ENCODE measurements at regions not wholly inside any gene's neighbourhood (a gene's known extent, or its start where the extent isn't known, plus 50 kb on each side); places are given as distances from the start of the nearest gene placed in this dataset.
A peak's percentile ranks its signal among the peaks of the same experiment; 100 is the strongest.

- TF ChIP-seq Cebpa-rat (IDR thresholded peaks at IDR 0.05), result no peak
- Histone ChIP-seq H3K9me3 (no peaks in the 10 kb centered on the region), H3K9ac (no peak overlapping the region), H4K20me1 (no peaks in the 10 kb centered on the region), H3K36me3 (no peaks in the 10 kb centered on the region), H3K4me1 (no peaks in the 10 kb centered on the region), H3K27me3 (no peaks in the 10 kb centered on the region), H3K27ac (no peak overlapping the region), H3K4me2 (no peak overlapping the region), H3K4me3 (no peak overlapping the region)
Measured at GRCh38 chr20:50249447-50250388, 59.1 kb downstream of the CEBPB start.

GRCh38 chr20:50250679-50251382 is 60.2 kb downstream of the CEBPB start:
- no peaks in the 10 kb centered on the region for H3K4me1 ChIP-seq
- no peaks in the 10 kb centered on the region for H3K36me3 ChIP-seq
- no peak overlapping the region for H3K4me2 ChIP-seq
- H3K27me3 ChIP-seq, result no peaks in the 10 kb centered on the region
- H3K9ac ChIP-seq, result no peak overlapping the region
- no peak for TF ChIP-seq Cebpa-rat (IDR thresholded peaks at IDR 0.05)
- no peaks in the 10 kb centered on the region for H4K20me1 ChIP-seq
- H3K9me3 ChIP-seq, result no peaks in the 10 kb centered on the region
- no peak overlapping the region for H3K27ac ChIP-seq
- no peak overlapping the region for H3K4me3 ChIP-seq

- Histone ChIP-seq H3K9ac (no peak overlapping the region), H3K9me3 (no peaks in the 10 kb centered on the region), H4K20me1 (no peaks in the 10 kb centered on the region), H3K4me2 (no peak overlapping the region), H3K27me3 (no peaks in the 10 kb centered on the region), H3K36me3 (no peaks in the 10 kb centered on the region), H3K4me1 (peaks cover 2% of the 10 kb centered on the region), H3K27ac (no peak overlapping the region), H3K4me3 (no peak overlapping the region)
- no peak for TF ChIP-seq Cebpa-rat (IDR thresholded peaks at IDR 0.05)
Measured at GRCh38 chr20:50251383-50251748, 60.7 kb downstream of the CEBPB start.

- no peak overlapping the region for H3K9ac ChIP-seq
- no peaks in the 10 kb centered on the region for H3K36me3 ChIP-seq
- peaks cover 9% of the 10 kb centered on the region for H3K4me1 ChIP-seq
- H3K9me3 ChIP-seq, result no peaks in the 10 kb centered on the region
- H4K20me1 ChIP-seq, result no peaks in the 10 kb centered on the region
- H3K27ac ChIP-seq, result no peak overlapping the region
- no peak overlapping the region for H3K4me3 ChIP-seq
- H3K27me3 ChIP-seq, result no peaks in the 10 kb centered on the region
- H3K4me2 ChIP-seq, result no peak overlapping the region
- no peak for TF ChIP-seq Cebpa-rat (IDR thresholded peaks at IDR 0.05)
Measured at GRCh38 chr20:50251992-50252511, 61.4 kb downstream of the CEBPB start.

GRCh38 chr20:50252701-50253100 is 62.1 kb downstream of the CEBPB start:
- TF ChIP-seq Cebpa-rat (IDR thresholded peaks at IDR 0.05), result no peak
- H3K9me3 ChIP-seq, result no peaks in the 10 kb centered on the region
- no peaks in the 10 kb centered on the region for H3K36me3 ChIP-seq
- H3K4me1 ChIP-seq, result peaks cover 11% of the 10 kb centered on the region
- H3K4me2 ChIP-seq, result no peak overlapping the region
- H4K20me1 ChIP-seq, result no peaks in the 10 kb centered on the region
- no peak overlapping the region for H3K27ac ChIP-seq
- no peak overlapping the region for H3K9ac ChIP-seq
- no peak overlapping the region for H3K4me3 ChIP-seq
- no peaks in the 10 kb centered on the region for H3K27me3 ChIP-seq

GRCh38 chr20:50253101-50253500 is 62.5 kb downstream of the CEBPB start:
- Histone ChIP-seq H3K27ac (no peak overlapping the region), H3K36me3 (no peaks in the 10 kb centered on the region), H3K27me3 (no peaks in the 10 kb centered on the region), H3K9ac (no peak overlapping the region), H3K4me1 (peaks cover 11% of the 10 kb centered on the region), H3K4me3 (no peak overlapping the region), H3K4me2 (no peak overlapping the region), H3K9me3 (no peaks in the 10 kb centered on the region), H4K20me1 (no peaks in the 10 kb centered on the region)
- TF ChIP-seq Cebpa-rat (IDR thresholded peaks at IDR 0.05), result no peak

GRCh38 chr20:50254466-50255079 is 63.9 kb downstream of the CEBPB start:
- no peak for TF ChIP-seq Cebpa-rat (IDR thresholded peaks at IDR 0.05)
- Histone ChIP-seq H3K4me1 (peaks cover 26% of the 10 kb centered on the region), H3K27ac (no peak overlapping the region), H3K9me3 (no peaks in the 10 kb centered on the region), H3K4me3 (no peak overlapping the region), H3K27me3 (no peaks in the 10 kb centered on the region), H3K4me2 (no peak overlapping the region), H4K20me1 (no peaks in the 10 kb centered on the region), H3K36me3 (no peaks in the 10 kb centered on the region), H3K9ac (no peak overlapping the region)

GRCh38 chr20:50256577-50256976 is 65.9 kb downstream of the CEBPB start:
- Histone ChIP-seq H3K4me2 (peak overlapping the region; percentile 63), H3K4me1 (peaks cover 33% of the 10 kb centered on the region), H3K4me3 (no peak overlapping the region), H3K36me3 (no peaks in the 10 kb centered on the region), H3K27ac (no peak overlapping the region), H4K20me1 (no peaks in the 10 kb centered on the region), H3K9me3 (no peaks in the 10 kb centered on the region), H3K27me3 (no peaks in the 10 kb centered on the region), H3K9ac (no peak overlapping the region)
- no peak for TF ChIP-seq Cebpa-rat (IDR thresholded peaks at IDR 0.05)

- no peak overlapping the region for H3K4me3 ChIP-seq
- H3K4me1 ChIP-seq, result peaks cover 33% of the 10 kb centered on the region
- H3K9me3 ChIP-seq, result no peaks in the 10 kb centered on the region
- no peak for TF ChIP-seq Cebpa-rat (IDR thresholded peaks at IDR 0.05)
- no peaks in the 10 kb centered on the region for H3K27me3 ChIP-seq
- no peaks in the 10 kb centered on the region for H4K20me1 ChIP-seq
- H3K36me3 ChIP-seq, result no peaks in the 10 kb centered on the region
- no peak overlapping the region for H3K27ac ChIP-seq
- no peak overlapping the region for H3K4me2 ChIP-seq
- no peak overlapping the region for H3K9ac ChIP-seq
Measured at GRCh38 chr20:50257860-50258259, 67.2 kb downstream of the CEBPB start.
